Panc1 (cell line): ENCODE measurements at regions not wholly inside any gene's neighbourhood (a gene's known extent, or its start where the extent isn't known, plus 50 kb on each side); places are given as distances from the start of the nearest gene placed in this dataset.

Experiments
- ATAC-seq: fragments of 200-7000 bp; cut with Tn5 transposase; 2 replicates; pipeline ENCODE4 v1.9.1; 2020; ENCODE audit warnings: mild to moderate bottlenecking, moderate library complexity
- BruUV-seq: library from RNA; stranded (reverse); fragments of 400-500 nt; replicated peaks from 2 replicates; lab custom pipeline; 2021; lab: Mats Ljungman, UMichigan
- CTCF ChIA-PET: fragments of 300-600 bp; sonication (Branson Sonifier 250); formaldehyde crosslinking; loops from one replicate; lab custom pipeline; 2022; ENCODE audit warnings: antibody characterized with exemption; lab: Charles Lee
- POLR2A ChIA-PET: fragments of 300-600 bp; sonication (Branson Sonifier 250); formaldehyde crosslinking; loops from one replicate; lab custom pipeline; 2022; ENCODE audit warnings: antibody characterized with exemption; lab: Charles Lee
- DNase-seq: peaks from one replicate; pipeline ENCODE4 v3.0.0-alpha.2; 2010; ENCODE audit warnings: low read depth, low spot score
- H3K27ac ChIP-seq: 2 replicates; pipeline ENCODE4 v1.5.1; 2011; ENCODE audit warnings: mild to moderate bottlenecking, low read length, inconsistent platforms
- H3K27me3 ChIP-seq: fragments of 200-500 bp; sonication (Bioruptor generic); 2 replicates; pipeline ENCODE4 v1.6.0; 2014; ENCODE audit warnings: low read length, inconsistent platforms; ENCODE audit not compliant: control insufficient read depth, insufficient read depth
- H3K36me3 ChIP-seq: fragments of 200-500 bp; sonication (Bioruptor generic); 2 replicates; pipeline ENCODE4 v1.5.1; 2014; ENCODE audit warnings: inconsistent platforms, mild to moderate bottlenecking, low read length, moderate library complexity; ENCODE audit not compliant: control insufficient read depth, insufficient read depth
- H3K4me1 ChIP-seq: 2 replicates; pipeline ENCODE4 v1.5.1; 2011; ENCODE audit warnings: inconsistent platforms, mild to moderate bottlenecking, low read length, moderate library complexity; ENCODE audit not compliant: control insufficient read depth, insufficient read depth
- H3K4me3 ChIP-seq, 2 experiments: 2 replicates each; pipeline ENCODE4 v1.5.1; 2011 to 2012; ENCODE audit warnings: low read depth in 2 of 2, low read length in 2 of 2, mild to moderate bottlenecking in 2 of 2, inconsistent platforms in 1 of 2, moderate library complexity in 1 of 2
- H3K9me3 ChIP-seq: fragments of 200-500 bp; sonication (Bioruptor generic); 2 replicates; pipeline ENCODE4 v1.5.1; 2014; ENCODE audit warnings: low read depth, mild to moderate bottlenecking, inconsistent platforms, low read length, moderate library complexity; ENCODE audit not compliant: control insufficient read depth, insufficient read depth
- POLR2AphosphoS5 ChIP-seq: IDR thresholded peaks from 2 replicates; pipeline ENCODE4 v1.6.1; 2012; ENCODE audit warnings: mild to moderate bottlenecking, low read depth, low read length, moderate library complexity
- SIN3A ChIP-seq: IDR thresholded peaks from 2 replicates; pipeline ENCODE4 v1.6.1; 2012; ENCODE audit warnings: low read depth, mild to moderate bottlenecking, low read length, moderate library complexity, borderline replicate concordance; ENCODE audit not compliant: insufficient read depth
- TCF7L2 ChIP-seq: IDR thresholded peaks from 2 replicates; pipeline ENCODE4 v1.6.1; 2011; ENCODE audit warnings: mild to moderate bottlenecking, low read depth, low read length, inconsistent platforms
- in situ Hi-C: cut with HindIII; loops from 2 replicates; pipeline ENCODE4 v1.10.0; 2016; ENCODE audit warnings: low sequenced_read_pairs, low pct_unique_long_range_greater_than_20kb
- intact Hi-C: fragments of 100-400 bp; cut with micrococcal nuclease; formaldehyde crosslinking; loops from one replicate; pipeline ENCODE4 v1.10.0; 2022; ENCODE audit not compliant: unreplicated experiment
- TF ChIP-seq, protein P1 (sequence below): fragments of 450-650 bp; IDR thresholded peaks from 2 replicates; pipeline ENCODE4 v1.5.1; 2017; ENCODE audit warnings: mild to moderate bottlenecking
- TF ChIP-seq, protein P2 (sequence below), 2 experiments: IDR thresholded peaks; 2 replicates each; pipeline ENCODE4 v1.6.1; 2011 to 2012; ENCODE audit warnings: low read depth in 2 of 2, control low read depth in 1 of 2, low read length in 1 of 2, mild to moderate bottlenecking in 1 of 2, moderate library complexity in 1 of 2; ENCODE audit not compliant: insufficient read depth in 1 of 2

DNA sequence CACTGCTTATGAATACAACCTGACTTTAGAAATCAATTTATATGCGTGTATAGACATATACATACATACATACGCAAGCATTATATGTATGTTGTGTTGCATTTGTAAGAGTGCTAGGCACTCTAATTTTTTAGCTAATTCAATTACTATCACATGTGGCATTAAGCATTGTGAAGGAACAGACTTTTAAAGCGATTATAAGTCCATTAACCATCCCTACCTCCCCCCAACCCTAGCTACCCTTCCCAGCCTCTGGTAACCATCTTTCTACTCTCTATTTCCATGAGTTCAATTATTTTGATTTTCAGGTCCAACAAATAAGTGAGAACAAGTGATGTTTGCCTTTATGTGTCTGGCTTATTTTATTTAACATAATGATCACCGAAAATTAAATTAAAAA lies 453.8 kb downstream of the DOK5 start:
- H3K27ac ChIP-seq: no peak overlapping the region
- ChIA-PET CTCF (no interaction called here), POLR2A (no interaction called here)
- H3K4me3 ChIP-seq: no peak overlapping the region
- H3K36me3 ChIP-seq: no peaks in the 10 kb centered on the region
- in situ Hi-C loops (no loop called here), intact Hi-C loops (no loop called here)
- BruUV-seq: no TSS peak
- H3K4me1 ChIP-seq: no peaks in the 10 kb centered on the region
- TF ChIP-seq SIN3A: no peak
- TF ChIP-seq, protein P1, sequence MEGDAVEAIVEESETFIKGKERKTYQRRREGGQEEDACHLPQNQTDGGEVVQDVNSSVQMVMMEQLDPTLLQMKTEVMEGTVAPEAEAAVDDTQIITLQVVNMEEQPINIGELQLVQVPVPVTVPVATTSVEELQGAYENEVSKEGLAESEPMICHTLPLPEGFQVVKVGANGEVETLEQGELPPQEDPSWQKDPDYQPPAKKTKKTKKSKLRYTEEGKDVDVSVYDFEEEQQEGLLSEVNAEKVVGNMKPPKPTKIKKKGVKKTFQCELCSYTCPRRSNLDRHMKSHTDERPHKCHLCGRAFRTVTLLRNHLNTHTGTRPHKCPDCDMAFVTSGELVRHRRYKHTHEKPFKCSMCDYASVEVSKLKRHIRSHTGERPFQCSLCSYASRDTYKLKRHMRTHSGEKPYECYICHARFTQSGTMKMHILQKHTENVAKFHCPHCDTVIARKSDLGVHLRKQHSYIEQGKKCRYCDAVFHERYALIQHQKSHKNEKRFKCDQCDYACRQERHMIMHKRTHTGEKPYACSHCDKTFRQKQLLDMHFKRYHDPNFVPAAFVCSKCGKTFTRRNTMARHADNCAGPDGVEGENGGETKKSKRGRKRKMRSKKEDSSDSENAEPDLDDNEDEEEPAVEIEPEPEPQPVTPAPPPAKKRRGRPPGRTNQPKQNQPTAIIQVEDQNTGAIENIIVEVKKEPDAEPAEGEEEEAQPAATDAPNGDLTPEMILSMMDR: no peak
- TF ChIP-seq, protein P2, sequence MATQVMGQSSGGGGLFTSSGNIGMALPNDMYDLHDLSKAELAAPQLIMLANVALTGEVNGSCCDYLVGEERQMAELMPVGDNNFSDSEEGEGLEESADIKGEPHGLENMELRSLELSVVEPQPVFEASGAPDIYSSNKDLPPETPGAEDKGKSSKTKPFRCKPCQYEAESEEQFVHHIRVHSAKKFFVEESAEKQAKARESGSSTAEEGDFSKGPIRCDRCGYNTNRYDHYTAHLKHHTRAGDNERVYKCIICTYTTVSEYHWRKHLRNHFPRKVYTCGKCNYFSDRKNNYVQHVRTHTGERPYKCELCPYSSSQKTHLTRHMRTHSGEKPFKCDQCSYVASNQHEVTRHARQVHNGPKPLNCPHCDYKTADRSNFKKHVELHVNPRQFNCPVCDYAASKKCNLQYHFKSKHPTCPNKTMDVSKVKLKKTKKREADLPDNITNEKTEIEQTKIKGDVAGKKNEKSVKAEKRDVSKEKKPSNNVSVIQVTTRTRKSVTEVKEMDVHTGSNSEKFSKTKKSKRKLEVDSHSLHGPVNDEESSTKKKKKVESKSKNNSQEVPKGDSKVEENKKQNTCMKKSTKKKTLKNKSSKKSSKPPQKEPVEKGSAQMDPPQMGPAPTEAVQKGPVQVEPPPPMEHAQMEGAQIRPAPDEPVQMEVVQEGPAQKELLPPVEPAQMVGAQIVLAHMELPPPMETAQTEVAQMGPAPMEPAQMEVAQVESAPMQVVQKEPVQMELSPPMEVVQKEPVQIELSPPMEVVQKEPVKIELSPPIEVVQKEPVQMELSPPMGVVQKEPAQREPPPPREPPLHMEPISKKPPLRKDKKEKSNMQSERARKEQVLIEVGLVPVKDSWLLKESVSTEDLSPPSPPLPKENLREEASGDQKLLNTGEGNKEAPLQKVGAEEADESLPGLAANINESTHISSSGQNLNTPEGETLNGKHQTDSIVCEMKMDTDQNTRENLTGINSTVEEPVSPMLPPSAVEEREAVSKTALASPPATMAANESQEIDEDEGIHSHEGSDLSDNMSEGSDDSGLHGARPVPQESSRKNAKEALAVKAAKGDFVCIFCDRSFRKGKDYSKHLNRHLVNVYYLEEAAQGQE (IDR thresholded peaks at IDR 0.05; ENCODE audit: insufficient read depth in 1 of 2, low read depth in 2 of 2, low read length in 1 of 2): no peak
- TF ChIP-seq POLR2AphosphoS5: no peak
- no peak for TF ChIP-seq TCF7L2
- DNase-seq (no peak), ATAC-seq (no peak)
- H3K9me3 ChIP-seq: no peaks in the 10 kb centered on the region
- no peaks in the 10 kb centered on the region for H3K27me3 ChIP-seq

DNA sequence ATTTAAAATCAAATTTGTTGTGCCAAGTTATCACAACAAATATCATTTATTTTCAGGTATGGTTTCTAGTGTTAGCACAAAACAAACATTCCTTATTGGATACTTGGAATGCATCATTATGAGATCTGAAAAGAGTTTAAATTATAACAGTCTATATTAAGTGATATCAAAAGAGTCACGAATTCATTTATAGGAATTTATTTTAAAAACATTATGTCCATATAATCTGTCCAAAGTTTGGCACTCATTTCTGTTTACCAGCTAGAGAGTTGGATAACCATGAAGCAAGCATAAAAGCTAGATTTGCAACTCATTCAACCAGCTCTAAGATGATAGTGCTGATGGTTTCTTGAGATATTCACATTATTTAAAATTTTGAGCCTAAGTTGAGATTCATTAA lies 453.2 kb downstream of the DOK5 start:
- Histone ChIP-seq H3K27me3 (no peaks in the 10 kb centered on the region), H3K36me3 (no peaks in the 10 kb centered on the region), H3K9me3 (no peaks in the 10 kb centered on the region), H3K4me1 (no peaks in the 10 kb centered on the region), H3K27ac (no peak overlapping the region), H3K4me3 (no peak overlapping the region)
- ChIA-PET POLR2A (no interaction called here), CTCF (no interaction called here)
- in situ Hi-C loops (no loop called here), intact Hi-C loops (no loop called here)
- BruUV-seq: no TSS peak
- DNase-seq: no peak
- TF ChIP-seq SIN3A (no peak), POLR2AphosphoS5 (no peak), TCF7L2 (no peak)
- TF ChIP-seq, protein P2 (IDR thresholded peaks at IDR 0.05; ENCODE audit: insufficient read depth in 1 of 2, low read depth in 2 of 2, low read length in 1 of 2): no peak
- TF ChIP-seq, protein P1: no peak
- ATAC-seq: no peak
